Retinal pigment epithelial cell (primary cell): ENCODE measurements at regions not wholly inside any gene's neighbourhood (a gene's known extent, or its start where the extent isn't known, plus 50 kb on each side); places are given as distances from the start of the nearest gene placed in this dataset.
A peak's percentile ranks its signal among the peaks of the same experiment; 100 is the strongest.

ENCODE experiments used
- DNase-seq: peaks from one replicate; pipeline ENCODE4 v3.0.0-alpha.2; 2010; ENCODE audit warnings: low read depth
- H3K4me3 ChIP-seq: 2 replicates; pipeline ENCODE4 v1.5.1; 2011; ENCODE audit warnings: mild to moderate bottlenecking, low read length, control low read depth, moderate library complexity
- TF ChIP-seq, protein P1 (sequence below): conservative IDR thresholded peaks from 2 replicates; pipeline ENCODE4 v1.5.1; 2011; ENCODE audit warnings: low read depth, low read length, control low read depth, inconsistent platforms

DNA sequence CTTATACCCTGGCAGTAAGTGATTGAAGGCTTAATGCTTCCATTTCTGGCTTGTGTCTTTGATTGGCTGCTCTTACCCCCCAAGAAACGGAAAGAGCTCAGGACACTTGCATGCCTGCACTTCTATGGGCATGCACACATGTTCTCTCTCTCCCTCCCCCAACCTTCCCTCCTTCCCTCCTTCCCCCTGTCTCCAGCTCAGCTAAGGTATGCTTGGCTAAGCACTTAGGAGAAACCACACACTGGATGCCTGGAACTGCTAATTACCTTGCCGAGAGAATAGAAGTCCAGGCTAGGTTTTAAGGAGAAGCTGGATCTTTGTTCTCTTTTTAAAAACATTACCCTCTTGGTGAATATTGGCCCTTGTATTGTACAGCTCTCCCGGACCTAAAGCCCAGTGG lies 1072.8 kb upstream of the TMEM132C start:
- no peak for DNase-seq
- TF ChIP-seq, protein P1, sequence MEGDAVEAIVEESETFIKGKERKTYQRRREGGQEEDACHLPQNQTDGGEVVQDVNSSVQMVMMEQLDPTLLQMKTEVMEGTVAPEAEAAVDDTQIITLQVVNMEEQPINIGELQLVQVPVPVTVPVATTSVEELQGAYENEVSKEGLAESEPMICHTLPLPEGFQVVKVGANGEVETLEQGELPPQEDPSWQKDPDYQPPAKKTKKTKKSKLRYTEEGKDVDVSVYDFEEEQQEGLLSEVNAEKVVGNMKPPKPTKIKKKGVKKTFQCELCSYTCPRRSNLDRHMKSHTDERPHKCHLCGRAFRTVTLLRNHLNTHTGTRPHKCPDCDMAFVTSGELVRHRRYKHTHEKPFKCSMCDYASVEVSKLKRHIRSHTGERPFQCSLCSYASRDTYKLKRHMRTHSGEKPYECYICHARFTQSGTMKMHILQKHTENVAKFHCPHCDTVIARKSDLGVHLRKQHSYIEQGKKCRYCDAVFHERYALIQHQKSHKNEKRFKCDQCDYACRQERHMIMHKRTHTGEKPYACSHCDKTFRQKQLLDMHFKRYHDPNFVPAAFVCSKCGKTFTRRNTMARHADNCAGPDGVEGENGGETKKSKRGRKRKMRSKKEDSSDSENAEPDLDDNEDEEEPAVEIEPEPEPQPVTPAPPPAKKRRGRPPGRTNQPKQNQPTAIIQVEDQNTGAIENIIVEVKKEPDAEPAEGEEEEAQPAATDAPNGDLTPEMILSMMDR: no peak
- H3K4me3 ChIP-seq: no peak overlapping the region

DNA sequence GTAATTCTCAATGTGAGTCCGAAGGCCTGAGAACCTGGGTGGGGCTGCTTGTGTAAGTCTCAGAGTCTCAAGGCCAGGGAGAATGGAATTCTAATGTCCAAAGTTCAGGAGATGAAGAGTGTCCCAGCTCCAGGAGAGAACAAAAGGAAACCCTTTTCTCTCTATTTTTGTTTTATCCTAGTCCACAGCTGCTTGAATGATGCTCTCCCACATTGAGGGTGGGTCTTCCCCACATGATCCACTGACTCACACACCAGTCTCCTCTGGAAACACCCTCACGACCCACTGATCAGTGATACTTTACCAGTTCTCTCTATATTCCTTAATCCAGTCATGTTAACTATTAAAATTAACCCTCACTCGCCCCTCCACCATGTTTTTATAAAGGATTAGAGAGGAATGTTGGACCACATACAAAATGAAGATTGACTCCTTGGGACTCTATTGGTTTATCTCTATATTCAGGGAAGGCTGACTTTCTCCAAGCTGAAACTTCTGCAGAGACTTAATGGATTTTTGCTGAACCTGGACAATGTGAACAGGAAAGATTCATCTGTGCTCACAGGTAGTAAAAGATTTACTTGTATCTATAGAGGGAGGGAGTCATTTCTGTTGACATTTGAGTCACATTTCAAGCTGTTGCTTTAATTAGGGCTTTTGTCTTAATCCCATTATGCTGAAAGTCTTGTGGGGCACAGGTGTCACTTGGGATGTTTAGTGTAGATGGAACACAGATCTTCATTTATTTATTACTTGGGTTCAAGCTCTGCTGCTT lies 1061.0 kb upstream of the TMEM132C start:
- TF ChIP-seq, protein P1: no peak
- no peak for DNase-seq
- H3K4me3 ChIP-seq: no peak overlapping the region

DNA sequence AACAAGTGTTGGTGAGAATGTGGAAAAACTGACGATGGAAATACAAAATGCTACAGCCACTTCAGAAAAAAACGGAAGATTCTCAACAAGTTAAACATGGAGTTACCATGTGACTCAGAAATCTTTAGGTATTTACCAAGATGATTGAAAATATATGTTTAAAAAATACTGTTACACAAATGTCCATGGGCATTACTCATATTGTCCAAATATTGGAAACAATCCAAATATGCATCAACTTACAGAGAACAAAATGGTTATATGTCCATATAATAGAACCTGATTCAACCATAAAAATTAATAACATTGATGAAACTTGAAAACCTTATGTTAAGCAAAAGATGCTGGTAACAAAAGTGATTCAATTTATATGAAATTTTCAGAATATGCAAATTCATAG lies 1057.7 kb upstream of the TMEM132C start:
- DNase-seq: no peak
- no peak overlapping the region for H3K4me3 ChIP-seq
- TF ChIP-seq, protein P1: no peak

DNA sequence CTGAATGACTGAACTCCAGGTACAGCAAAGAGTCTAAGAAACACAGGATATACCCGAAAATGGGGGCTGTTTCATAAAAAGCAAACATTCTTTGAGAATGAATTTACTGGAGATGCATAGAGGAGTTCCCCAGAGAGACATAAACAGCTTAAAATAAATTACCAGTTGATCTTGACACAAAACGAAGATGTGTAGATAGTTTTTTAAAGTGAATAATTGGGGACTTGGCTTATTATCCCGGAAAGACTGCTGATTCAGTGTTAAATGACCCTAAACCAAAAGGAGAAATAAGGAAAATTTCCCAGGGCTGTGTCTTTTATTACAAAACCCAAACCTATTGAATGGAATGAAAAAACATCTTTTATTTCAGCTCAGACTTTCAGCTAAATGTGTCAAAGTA lies 1052.8 kb upstream of the TMEM132C start:
- no peak overlapping the region for H3K4me3 ChIP-seq
- TF ChIP-seq, protein P1: no peak
- no peak for DNase-seq

DNA sequence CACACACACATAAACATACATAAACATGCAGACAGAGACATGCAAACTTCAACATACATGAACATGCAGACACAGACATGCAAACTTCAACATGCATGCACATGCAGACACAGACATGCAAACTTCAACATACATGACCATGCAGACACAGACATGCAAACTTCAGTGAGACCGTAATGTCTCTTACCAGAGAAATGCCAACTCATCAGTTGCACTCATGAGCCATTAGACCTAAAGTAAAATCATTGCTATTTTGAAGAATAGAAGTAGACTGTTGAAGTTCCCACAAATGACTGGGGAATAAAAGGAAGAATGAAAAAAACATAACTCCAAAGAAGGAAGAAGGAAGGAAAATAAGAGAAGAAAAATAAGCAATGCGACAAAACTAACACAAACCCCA lies 1044.0 kb upstream of the TMEM132C start:
- DNase-seq: no peak
- H3K4me3 ChIP-seq: no peak overlapping the region
- TF ChIP-seq, protein P1: no peak

DNA sequence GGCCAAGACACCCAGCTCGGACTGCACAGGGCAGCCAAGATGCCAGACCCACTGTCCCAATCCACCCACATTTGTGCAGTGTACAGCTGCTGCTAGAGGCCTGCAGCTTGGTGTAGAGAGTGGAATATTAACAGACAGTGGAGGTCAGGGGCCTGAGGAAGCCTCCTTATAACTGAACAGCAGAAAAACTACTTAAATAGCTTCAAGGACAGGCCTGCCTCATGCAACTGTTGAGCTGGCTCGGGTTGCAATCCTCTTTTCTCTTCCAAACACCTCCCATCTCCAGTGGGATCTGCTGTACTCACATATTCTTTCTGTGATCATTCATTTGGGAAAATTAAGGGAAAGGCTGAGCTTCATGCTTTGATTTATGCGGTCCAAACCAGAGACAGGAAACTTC lies 1043.2 kb upstream of the TMEM132C start:
- TF ChIP-seq, protein P1: no peak
- no peak for DNase-seq
- no peak overlapping the region for H3K4me3 ChIP-seq

DNA sequence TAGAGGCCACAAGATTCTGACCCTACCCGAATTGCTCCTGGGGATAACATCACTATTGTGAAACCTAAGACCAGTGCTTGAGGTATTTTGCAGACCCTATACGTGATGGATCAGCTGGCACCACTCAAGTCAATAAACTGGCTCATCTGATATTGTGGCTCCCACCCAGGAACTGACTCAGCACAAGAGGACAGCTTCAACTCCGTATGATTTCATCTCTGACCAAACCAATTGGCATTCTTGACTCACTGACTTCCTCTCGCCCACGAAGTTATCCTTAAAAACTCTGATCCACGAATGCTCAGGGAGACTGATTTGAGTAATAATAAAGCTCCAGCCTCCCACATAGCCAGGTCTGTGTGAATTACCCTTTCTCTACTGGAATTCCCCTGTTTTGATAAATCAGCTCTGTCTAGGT lies 1036.1 kb upstream of the TMEM132C start:
- TF ChIP-seq, protein P1: no peak
- DNase-seq: peak; percentile 28
- no peak overlapping the region for H3K4me3 ChIP-seq
